Natural killer cell (primary cell): ENCODE measurements at regions not wholly inside any gene's neighbourhood (a gene's known extent, or its start where the extent isn't known, plus 50 kb on each side); places are given as distances from the start of the nearest gene placed in this dataset.
A peak's percentile ranks its signal among the peaks of the same experiment; 100 is the strongest.

Source experiments
- ATAC-seq, 3 donors: fragments of 150-1000 bp in 2 of 3; fragments of 200-7000 bp in 1 of 3; cut with Tn5 transposase; 1 replicate in 1 of 3; 2 replicates in 2 of 3; pipeline ENCODE4 v1.10.0; 2021; ENCODE audit warnings: mild to moderate bottlenecking in 2 of 3, moderate library complexity in 2 of 3
- DNase-seq, 2 donors: peaks; one replicate each; pipeline versions ENCODE4 v3.0.0 to v3.0.0-alpha.2; 2013 to 2021; ENCODE audit warnings: mixed read lengths in 1 of 2
- H3K27ac ChIP-seq: one replicate; pipeline ENCODE4 v1.5.1; 2013; ENCODE audit warnings: mild to moderate bottlenecking, low read length
- H3K27me3 ChIP-seq: one replicate; pipeline ENCODE4 v1.6.1; 2013; ENCODE audit warnings: low read length; ENCODE audit not compliant: control insufficient read depth, insufficient read depth
- H3K36me3 ChIP-seq: one replicate; pipeline ENCODE4 v1.6.1; 2013; ENCODE audit warnings: low read length; ENCODE audit not compliant: control insufficient read depth, insufficient read depth
- H3K4me1 ChIP-seq: one replicate; pipeline ENCODE4 v1.6.1; 2013; ENCODE audit warnings: low read length; ENCODE audit not compliant: control insufficient read depth, insufficient read depth
- H3K4me3 ChIP-seq: one replicate; pipeline ENCODE4 v1.5.1; 2013; ENCODE audit warnings: low read length
- H3K9me3 ChIP-seq: one replicate; pipeline ENCODE4 v1.6.1; 2013; ENCODE audit warnings: low read length; ENCODE audit not compliant: control insufficient read depth, insufficient read depth
- H3K27ac Mint-ChIP-seq, 2 donors: one replicate each; pipeline ENCODE4 v1.8.0; 2022; ENCODE audit warnings: mild to moderate bottlenecking in 2 of 2, mixed read lengths in 2 of 2, moderate library complexity in 1 of 2
- H3K27me3 Mint-ChIP-seq, 2 donors: one replicate each; pipeline ENCODE4 v1.8.0; 2022; ENCODE audit warnings: low read depth in 2 of 2, mixed read lengths in 2 of 2
- H3K36me3 Mint-ChIP-seq: one replicate; pipeline ENCODE4 v1.8.0; 2022; ENCODE audit warnings: mixed read lengths
- H3K4me1 Mint-ChIP-seq, 2 donors: one replicate each; pipeline ENCODE4 v1.8.0; 2022; ENCODE audit warnings: mixed read lengths in 2 of 2
- H3K4me3 Mint-ChIP-seq: one replicate; pipeline ENCODE4 v1.8.0; 2022; ENCODE audit warnings: mild to moderate bottlenecking, moderate library complexity, mixed read lengths
- H3K9me3 Mint-ChIP-seq, 2 donors: one replicate each; pipeline ENCODE4 v1.8.0; 2022; ENCODE audit warnings: mixed read lengths in 2 of 2
- CTCF ChIP-seq: fragments of 200-600 bp; IDR thresholded peaks from one replicate; pipeline ENCODE4 v1.8.0; 2022; ENCODE audit warnings: antibody characterized with exemption
- WGBS: methylation state at CpG from one replicate; pipeline ENCODE4 v1.1.7; 2013; ENCODE audit warnings: missing lambda C conversion rate; ENCODE audit not compliant: insufficient coverage; 5-methylcytosine and 5-hydroxymethylcytosine counted together
- intact Hi-C: fragments of 100-400 bp; cut with micrococcal nuclease; formaldehyde crosslinking; loops from one replicate; pipeline ENCODE4 v1.14.2; 2022

DNA sequence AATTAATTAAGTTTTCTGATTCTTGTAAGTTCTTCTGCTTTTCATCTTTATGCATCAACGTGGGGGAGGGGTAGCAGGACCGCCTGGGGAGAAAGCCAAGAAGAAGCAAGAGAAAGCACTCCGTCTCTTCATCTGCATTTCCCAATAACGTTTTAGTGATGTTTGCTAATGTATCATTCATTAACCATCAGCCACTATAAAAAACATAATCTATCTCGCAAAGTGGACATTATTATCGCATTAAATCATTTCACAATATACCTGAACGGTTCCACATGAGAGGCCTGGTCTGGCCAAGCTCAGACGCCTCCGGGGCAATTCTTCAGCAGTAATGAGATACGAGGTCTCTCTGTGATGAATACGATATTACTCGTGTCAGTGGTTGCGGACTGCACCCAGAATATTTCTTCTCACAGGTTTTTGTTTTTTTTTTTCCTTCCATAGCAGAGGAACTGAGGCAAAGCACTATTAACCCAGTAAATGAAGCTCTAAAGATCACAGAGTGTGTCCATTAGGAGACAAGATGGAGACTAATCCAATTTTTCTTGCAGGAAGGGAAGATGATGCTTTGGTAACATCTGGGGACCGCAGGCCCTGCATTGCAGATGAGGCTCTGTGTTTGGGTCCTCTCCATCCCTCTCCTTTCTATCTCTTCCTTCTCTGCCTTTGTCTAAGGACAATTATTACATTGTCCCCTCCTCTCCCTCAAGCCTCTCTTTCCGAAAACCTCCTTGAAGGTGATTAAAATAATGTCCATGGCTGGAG is 156.1 kb downstream of the SLC35B3 start:
- Mint-ChIP-seq H3K9me3 (no peaks in the 10 kb centered on the region), H3K4me1 (peaks cover 0 to 11% of the 10 kb centered on the region in 2 donors)
- no peaks in the 10 kb centered on the region for H3K9me3 ChIP-seq

DNA sequence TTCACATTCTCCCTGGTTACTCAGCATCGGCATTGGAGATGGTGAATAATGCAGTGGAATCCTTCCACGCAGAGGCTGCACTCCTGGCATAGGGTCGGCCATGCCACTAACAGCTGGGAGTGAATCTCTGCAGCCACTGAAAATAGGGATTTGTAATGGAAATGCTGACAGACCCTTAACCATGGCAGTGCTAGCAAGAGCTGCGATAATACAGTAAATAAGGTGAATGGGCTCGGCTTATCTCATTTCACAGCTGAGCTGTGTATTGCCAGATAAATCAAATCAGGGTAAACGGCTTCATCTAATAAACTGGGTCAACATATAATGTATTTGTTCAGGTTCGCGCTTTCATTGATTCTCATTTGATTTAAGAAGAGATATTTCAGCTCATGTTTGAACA is 156.8 kb downstream of the SLC35B3 start:
- Mint-ChIP-seq H3K27ac (no peak overlapping the region), H3K4me3 (no peak overlapping the region), H3K4me1 (peaks cover 0 to 11% of the 10 kb centered on the region in 2 donors), H3K27me3 (no peaks in the 10 kb centered on the region), H3K36me3 (no peaks in the 10 kb centered on the region), H3K9me3 (no peaks in the 10 kb centered on the region)
- Histone ChIP-seq H3K27ac (no peak overlapping the region), H3K4me1 (peaks cover 8% of the 10 kb centered on the region), H3K4me3 (no peak overlapping the region), H3K9me3 (no peaks in the 10 kb centered on the region), H3K36me3 (no peaks in the 10 kb centered on the region), H3K27me3 (no peaks in the 10 kb centered on the region)
- ATAC-seq (no peak), DNase-seq (no peak)
- WGBS: 87% methylated on average over 6 of the region's 8 CpGs
- TF ChIP-seq CTCF: no peak
- intact Hi-C loops: no loop called here

More for the DNA sequence above, 156.1 kb downstream of the SLC35B3 start:
- WGBS: 83% methylated on average over 15 of the region's 15 CpGs
- intact Hi-C loops: no loop called here
- Mint-ChIP-seq H3K4me3 (no peak overlapping the region), H3K36me3 (no peaks in the 10 kb centered on the region), H3K27ac (no peak overlapping the region), H3K27me3 (no peaks in the 10 kb centered on the region)
- H3K4me3 ChIP-seq: no peak overlapping the region
- no peak for TF ChIP-seq CTCF
- no peaks in the 10 kb centered on the region for H3K27me3 ChIP-seq
- H3K4me1 ChIP-seq: peaks cover 8% of the 10 kb centered on the region
- H3K27ac ChIP-seq: no peak overlapping the region
- no peak for DNase-seq
- ATAC-seq: no peak
- H3K36me3 ChIP-seq: no peaks in the 10 kb centered on the region

DNA sequence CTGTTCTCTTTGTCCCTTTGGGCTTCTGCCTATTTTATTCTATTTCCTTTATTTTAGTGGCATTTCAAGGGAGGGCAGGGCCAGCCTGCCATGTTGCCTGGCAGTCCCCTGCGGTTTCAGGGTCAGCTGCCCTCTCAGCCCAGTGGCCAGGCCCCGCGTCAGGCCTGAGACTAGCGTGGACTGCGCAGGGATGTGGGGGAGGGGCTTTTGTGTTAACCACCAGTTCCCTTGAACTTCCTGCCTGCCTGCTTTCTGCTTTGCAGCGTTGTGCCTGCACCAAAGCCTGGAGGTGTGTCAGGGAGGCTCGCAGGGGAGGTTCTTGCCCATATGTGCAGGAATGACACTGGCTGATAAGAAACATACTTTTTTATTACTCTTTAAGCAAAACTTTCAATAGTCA is 157.6 kb downstream of the SLC35B3 start:
- no peak for TF ChIP-seq CTCF
- H3K4me3 Mint-ChIP-seq: no peak overlapping the region
- no peaks in the 10 kb centered on the region for H3K36me3 Mint-ChIP-seq
- ATAC-seq (peak in 1 of 3 donors; percentile 33), DNase-seq (peak in 1 of 2 donors; percentile 12)
- intact Hi-C loops: no loop called here
- H3K9me3 ChIP-seq: no peaks in the 10 kb centered on the region
- H3K27me3 ChIP-seq: no peaks in the 10 kb centered on the region
- no peak overlapping the region for H3K27ac Mint-ChIP-seq
- H3K4me1 Mint-ChIP-seq: peaks cover 0 to 11% of the 10 kb centered on the region in 2 donors
- no peaks in the 10 kb centered on the region for H3K36me3 ChIP-seq
- H3K4me1 ChIP-seq: peaks cover 8% of the 10 kb centered on the region
- no peaks in the 10 kb centered on the region for H3K9me3 Mint-ChIP-seq
- H3K4me3 ChIP-seq: no peak overlapping the region
- H3K27me3 Mint-ChIP-seq: no peaks in the 10 kb centered on the region
- 23% methylated on average over 7 of the region's 7 CpGs for WGBS
- H3K27ac ChIP-seq: no peak overlapping the region

DNA sequence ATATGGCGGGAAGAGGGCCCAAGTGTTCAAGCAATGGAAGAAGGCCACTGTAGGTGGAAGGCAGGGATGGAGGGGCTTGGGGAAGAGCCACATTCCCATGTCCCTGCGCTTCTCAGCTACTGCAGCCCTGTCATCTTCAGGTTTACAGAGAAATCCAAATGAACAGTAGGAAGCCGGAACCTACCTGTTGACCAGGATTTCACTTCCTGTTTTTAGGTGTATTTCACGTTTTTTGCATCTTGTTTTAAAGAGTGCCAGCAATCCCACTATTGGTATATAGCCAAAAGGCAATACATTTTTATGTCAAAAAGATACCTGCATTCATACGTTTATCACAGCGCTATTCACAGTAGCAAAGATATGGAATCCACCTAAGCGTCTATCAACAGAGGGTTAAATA is 159.2 kb downstream of the SLC35B3 start:
- no peak for ATAC-seq
- WGBS: 90% methylated on average over 7 of the region's 7 CpGs
- Mint-ChIP-seq H3K27ac (no peak overlapping the region), H3K27me3 (no peaks in the 10 kb centered on the region), H3K4me1 (peaks cover 0 to 11% of the 10 kb centered on the region in 2 donors), H3K9me3 (no peaks in the 10 kb centered on the region), H3K4me3 (no peak overlapping the region), H3K36me3 (no peaks in the 10 kb centered on the region)
- H3K27ac ChIP-seq: no peak overlapping the region
- DNase-seq: no peak
- H3K36me3 ChIP-seq: no peaks in the 10 kb centered on the region
- intact Hi-C loops: no loop called here
- no peaks in the 10 kb centered on the region for H3K27me3 ChIP-seq
- H3K4me3 ChIP-seq: no peak overlapping the region
- peaks cover 8% of the 10 kb centered on the region for H3K4me1 ChIP-seq
- no peaks in the 10 kb centered on the region for H3K9me3 ChIP-seq
- TF ChIP-seq CTCF: no peak
